ENCODE measurements at regions not wholly inside any gene's neighbourhood (a gene's known extent, or its start where the extent isn't known, plus 50 kb on each side); places are given as distances from the start of the nearest gene placed in this dataset.

GRCh38 chr4:174038481-174038880 is 245.0 kb downstream of the FBXO8 start:
- no peaks in the 10 kb centered on the region for H3K79me2 ChIP-seq (ENCODE audit: low read length)
- no peak overlapping the region for H3K4me2 ChIP-seq (ENCODE audit: low read length)
- H3K9ac ChIP-seq (ENCODE audit: low read length): no peak overlapping the region
- H3K9me2 ChIP-seq (replicated peaks; ENCODE audit: low read length): no peaks in the 10 kb centered on the region
- DNase-seq (no peak), ATAC-seq (no peak)
- peaks cover 25% of the 10 kb centered on the region for H3K27me3 ChIP-seq (ENCODE audit: low read length)
- ChIA-PET CTCF (no interaction called here), POLR2A (ENCODE audit: unreplicated experiment) (no interaction called here)
- no peaks in the 10 kb centered on the region for H3K4me1 ChIP-seq (ENCODE audit: insufficient read depth, low read length)
- no peak overlapping the region for H2AFZ ChIP-seq (ENCODE audit: low read length)
- no peak overlapping the region for H3K27ac ChIP-seq (ENCODE audit: low read length)
- intact Hi-C loops (cut with micrococcal nuclease): no loop called here
- H3K4me3 ChIP-seq (ENCODE audit: low read length): no peak overlapping the region
- no peaks in the 10 kb centered on the region for H4K20me1 ChIP-seq (ENCODE audit: low read length)
- no peaks in the 10 kb centered on the region for H3K36me3 ChIP-seq (ENCODE audit: low read depth, low read length)
- TF ChIP-seq EZH2phosphoT487 (IDR thresholded peaks at IDR 0.05; ENCODE audit: borderline replicate concordance, low read length) (no peak), CTCF (conservative IDR thresholded peaks at IDR 0.05; ENCODE audit: low read depth, low read length) (no peak), EZH2 (IDR thresholded peaks at IDR 0.05; ENCODE audit: low read length, unreplicated experiment) (no peak)
- BruUV-seq (replicated peaks): no TSS peak
- H3F3A ChIP-seq (ENCODE audit: low read length, unreplicated experiment): no peaks in the 10 kb centered on the region
- no peaks in the 10 kb centered on the region for H3K9me3 ChIP-seq (ENCODE audit: low read length)

DNA sequence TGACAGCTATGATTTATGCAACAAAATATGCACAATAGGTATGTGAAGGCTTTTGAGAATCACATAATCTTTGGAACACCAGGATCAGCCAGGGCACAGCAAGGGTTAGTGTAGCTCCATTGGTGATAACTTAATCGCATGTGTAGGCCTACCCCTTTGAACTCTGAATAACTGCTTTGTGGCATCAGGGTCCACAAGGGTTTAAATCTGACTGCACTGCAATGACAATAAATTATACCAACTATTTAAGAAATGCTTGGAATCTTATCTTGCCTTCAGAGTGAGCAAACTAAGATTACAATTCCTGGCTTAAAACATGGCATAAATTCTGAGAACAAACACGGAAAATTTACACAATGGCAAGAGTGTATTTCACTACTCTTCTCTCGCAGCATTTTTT is 245.8 kb downstream of the FBXO8 start:
- no peak overlapping the region for H3K4me3 ChIP-seq (ENCODE audit: low read length)
- TF ChIP-seq EZH2 (IDR thresholded peaks at IDR 0.05; ENCODE audit: low read length, unreplicated experiment): no peak
- TF ChIP-seq EZH2phosphoT487 (IDR thresholded peaks at IDR 0.05; ENCODE audit: borderline replicate concordance, low read length): no peak
- no peak for TF ChIP-seq CTCF (conservative IDR thresholded peaks at IDR 0.05; ENCODE audit: low read depth, low read length)
- no peak overlapping the region for H3K9ac ChIP-seq (ENCODE audit: low read length)
- no peak overlapping the region for H3K27ac ChIP-seq (ENCODE audit: low read length)
- H3K9me3 ChIP-seq (ENCODE audit: low read length): no peaks in the 10 kb centered on the region
- peaks cover 30% of the 10 kb centered on the region for H3K27me3 ChIP-seq (ENCODE audit: low read length)
- intact Hi-C loops (cut with micrococcal nuclease): no loop called here
- no peaks in the 10 kb centered on the region for H3K79me2 ChIP-seq (ENCODE audit: low read length)
- H3K4me2 ChIP-seq (ENCODE audit: low read length): no peak overlapping the region
- no peaks in the 10 kb centered on the region for H3F3A ChIP-seq (ENCODE audit: low read length, unreplicated experiment)
- no peak overlapping the region for H2AFZ ChIP-seq (ENCODE audit: low read length)
- BruUV-seq (replicated peaks): no TSS peak
- ChIA-PET POLR2A (ENCODE audit: unreplicated experiment) (no interaction called here), CTCF (no interaction called here)
- DNase-seq (no peak), ATAC-seq (no peak)
- no peaks in the 10 kb centered on the region for H3K36me3 ChIP-seq (ENCODE audit: low read depth, low read length)
- no peaks in the 10 kb centered on the region for H3K9me2 ChIP-seq (replicated peaks; ENCODE audit: low read length)
- H3K4me1 ChIP-seq (ENCODE audit: insufficient read depth, low read length): no peaks in the 10 kb centered on the region
- no peaks in the 10 kb centered on the region for H4K20me1 ChIP-seq (ENCODE audit: low read length)

DNA sequence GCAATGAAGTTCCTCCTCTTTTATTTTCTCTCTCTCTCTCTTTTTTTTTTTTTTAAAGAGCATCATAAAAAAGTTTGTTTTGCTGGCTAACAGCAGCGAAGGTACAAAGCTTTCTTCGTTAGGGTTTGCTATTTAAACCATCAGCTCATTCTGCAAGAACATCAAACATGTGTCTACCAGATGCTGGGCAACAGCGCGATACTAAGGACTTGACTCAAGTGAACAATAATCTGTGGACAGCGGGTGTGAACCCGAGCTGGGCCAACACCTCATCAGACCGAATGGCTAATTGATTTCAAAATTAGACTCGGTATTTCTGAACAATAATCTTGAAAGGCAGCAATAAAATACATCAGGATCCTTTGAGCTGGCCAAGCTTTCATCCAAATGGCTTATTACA is 246.4 kb downstream of the FBXO8 start:
- H3K4me1 ChIP-seq (ENCODE audit: insufficient read depth, low read length): no peaks in the 10 kb centered on the region
- H3K4me3 ChIP-seq (ENCODE audit: low read length): no peak overlapping the region
- DNase-seq: no peak
- TF ChIP-seq EZH2phosphoT487 (IDR thresholded peaks at IDR 0.05; ENCODE audit: borderline replicate concordance, low read length): no peak
- no peak for TF ChIP-seq CTCF (conservative IDR thresholded peaks at IDR 0.05; ENCODE audit: low read depth, low read length)
- no peak for TF ChIP-seq EZH2 (IDR thresholded peaks at IDR 0.05; ENCODE audit: low read length, unreplicated experiment)
- intact Hi-C loops (cut with micrococcal nuclease): no loop called here
- POLR2A ChIA-PET (ENCODE audit: unreplicated experiment): no interaction called here
- no TSS peak for BruUV-seq (replicated peaks)
- peaks cover 35% of the 10 kb centered on the region for H3K27me3 ChIP-seq (ENCODE audit: low read length)
- H2AFZ ChIP-seq (ENCODE audit: low read length): no peak overlapping the region
- no peaks in the 10 kb centered on the region for H3F3A ChIP-seq (ENCODE audit: low read length, unreplicated experiment)
- H3K27ac ChIP-seq (ENCODE audit: low read length): no peak overlapping the region
- no peak for ATAC-seq
- no peaks in the 10 kb centered on the region for H3K79me2 ChIP-seq (ENCODE audit: low read length)
- CTCF ChIA-PET: no interaction called here
- H3K36me3 ChIP-seq (ENCODE audit: low read depth, low read length): no peaks in the 10 kb centered on the region
- H3K4me2 ChIP-seq (ENCODE audit: low read length): no peak overlapping the region
- H3K9me3 ChIP-seq (ENCODE audit: low read length): no peaks in the 10 kb centered on the region
- H3K9ac ChIP-seq (ENCODE audit: low read length): no peak overlapping the region
- H4K20me1 ChIP-seq (ENCODE audit: low read length): no peaks in the 10 kb centered on the region
- H3K9me2 ChIP-seq (replicated peaks; ENCODE audit: low read length): no peaks in the 10 kb centered on the region

Data from PC-3 (cell line).